IMR-90 (cell line): ENCODE measurements at regions not wholly inside any gene's neighbourhood (a gene's known extent, or its start where the extent isn't known, plus 50 kb on each side); places are given as distances from the start of the nearest gene placed in this dataset.

Experiments used
- ATAC-seq: fragments of 200-7000 bp; cut with Tn5 transposase; 2 replicates; pipeline ENCODE4 v1.9.1; 2020; ENCODE audit warnings: low read depth, mild to moderate bottlenecking, moderate library complexity
- BruUV-seq: library from RNA; stranded (reverse); fragments of 400-500 nt; replicated peaks from 2 replicates; lab custom pipeline; 2021; lab: Mats Ljungman, UMichigan
- CTCF ChIA-PET: fragments of 300-600 bp; formaldehyde crosslinking; extraction: SDS; loops from one replicate; lab custom pipeline; 2021; ENCODE audit warnings: antibody characterized with exemption; lab: Yijun Ruan, JAX
- POLR2A ChIA-PET: fragments of 300-600 bp; sonication (Branson Sonifier 250); formaldehyde crosslinking; loops from one replicate; lab custom pipeline; 2022; ENCODE audit warnings: antibody characterized with exemption; ENCODE audit not compliant: unreplicated experiment; lab: Charles Lee
- DNase-seq: peaks from one replicate; pipeline ENCODE4 v3.0.0; 2013
- H2AFZ ChIP-seq: replicated peaks from 2 replicates; pipeline ENCODE3; 2013; ENCODE audit warnings: low read length, mild to moderate bottlenecking; ENCODE audit not compliant: poor library complexity
- H2AK5ac ChIP-seq: 2 replicates; pipeline ENCODE4 v1.6.1; 2013; ENCODE audit warnings: low read depth, low read length, inconsistent platforms
- H2AK9ac ChIP-seq: replicated peaks from 2 replicates; pipeline ENCODE3; 2013; ENCODE audit warnings: mild to moderate bottlenecking, low read depth, low read length, moderate library complexity; ENCODE audit not compliant: poor library complexity
- H2BK120ac ChIP-seq: 2 replicates; pipeline ENCODE4 v1.6.1; 2013; ENCODE audit warnings: low read depth, low read length, inconsistent platforms
- H2BK15ac ChIP-seq: 3 replicates; pipeline ENCODE4 v1.6.1; 2013; ENCODE audit warnings: low read depth, low read length, inconsistent platforms
- H2BK20ac ChIP-seq: 2 replicates; pipeline ENCODE4 v1.6.1; 2013; ENCODE audit warnings: low read depth, mild to moderate bottlenecking, inconsistent platforms, low read length, moderate library complexity
- H2BK5ac ChIP-seq: 2 replicates; pipeline ENCODE4 v1.6.1; 2013; ENCODE audit warnings: mild to moderate bottlenecking, low read depth, low read length, inconsistent platforms; ENCODE audit not compliant: poor library complexity, severe bottlenecking
- H3K14ac ChIP-seq: replicated peaks from 2 replicates; pipeline ENCODE4 v1.6.1; 2013; ENCODE audit warnings: low read depth, low read length, inconsistent platforms
- H3K18ac ChIP-seq: 2 replicates; pipeline ENCODE4 v1.6.1; 2013; ENCODE audit warnings: low read depth, low read length, control low read depth
- H3K23ac ChIP-seq: 2 replicates; pipeline ENCODE4 v1.6.1; 2013; ENCODE audit warnings: low read depth, low read length, inconsistent platforms
- H3K27ac ChIP-seq: 2 replicates; pipeline ENCODE4 v1.5.1; 2013; ENCODE audit warnings: mild to moderate bottlenecking, control low read depth, low read length; ENCODE audit not compliant: insufficient read depth
- H3K27me3 ChIP-seq: 2 replicates; pipeline ENCODE4 v1.6.1; 2013; ENCODE audit warnings: low read length; ENCODE audit not compliant: control insufficient read depth, insufficient read depth
- H3K36me3 ChIP-seq: 2 replicates; pipeline ENCODE4 v1.6.1; 2013; ENCODE audit warnings: low read length, mixed read lengths; ENCODE audit not compliant: control insufficient read depth, insufficient read depth
- H3K4ac ChIP-seq: 2 replicates; pipeline ENCODE4 v1.6.1; 2013; ENCODE audit warnings: low read depth, low read length, inconsistent platforms
- H3K4me1 ChIP-seq: 2 replicates; pipeline ENCODE4 v1.6.1; 2013; ENCODE audit warnings: low read length, mixed read lengths; ENCODE audit not compliant: control insufficient read depth, insufficient read depth
- H3K4me2 ChIP-seq: 2 replicates; pipeline ENCODE4 v1.6.1; 2013; ENCODE audit warnings: low read depth, mild to moderate bottlenecking, control low read depth, low read length, moderate library complexity
- H3K4me3 ChIP-seq: 2 replicates; pipeline ENCODE4 v1.5.1; 2013; ENCODE audit warnings: low read depth, mild to moderate bottlenecking, control low read depth, low read length, moderate library complexity; ENCODE audit not compliant: insufficient read depth
- H3K56ac ChIP-seq: 2 replicates; pipeline ENCODE4 v1.6.1; 2013; ENCODE audit warnings: low read length, inconsistent platforms; ENCODE audit not compliant: insufficient read depth; ENCODE audit errors: extremely low read depth
- H3K79me1 ChIP-seq, 2 experiments: 2 replicates each; pipeline ENCODE4 v1.6.1; 2013; ENCODE audit warnings: low read length in 2 of 2, inconsistent platforms in 1 of 2, low read depth in 1 of 2
- H3K9ac ChIP-seq: 2 replicates; pipeline ENCODE4 v1.6.1; 2013; ENCODE audit warnings: low read depth, low read length, control low read depth
- H3K9me1 ChIP-seq: 2 replicates; pipeline ENCODE4 v1.6.1; 2013; ENCODE audit warnings: low read length, inconsistent platforms; ENCODE audit not compliant: insufficient read depth
- H3K9me3 ChIP-seq: 2 replicates; pipeline ENCODE4 v1.6.1; 2013; ENCODE audit warnings: low read length; ENCODE audit not compliant: control insufficient read depth, insufficient read depth
- H4K20me1 ChIP-seq: 2 replicates; pipeline ENCODE4 v1.6.1; 2013; ENCODE audit warnings: low read length, inconsistent platforms; ENCODE audit not compliant: insufficient read depth
- H4K5ac ChIP-seq: 2 replicates; pipeline ENCODE4 v1.6.1; 2013; ENCODE audit warnings: mild to moderate bottlenecking, low read depth, low read length, control low read depth
- H4K8ac ChIP-seq, 2 experiments: 2 replicates each; pipeline ENCODE4 v1.6.1; 2013; ENCODE audit warnings: low read depth in 2 of 2, low read length in 2 of 2, control low read depth in 1 of 2, inconsistent platforms in 1 of 2
- H4K91ac ChIP-seq: 2 replicates; pipeline ENCODE4 v1.6.1; 2013; ENCODE audit warnings: low read depth, low read length, inconsistent platforms; ENCODE audit not compliant: insufficient read depth
- RCOR1 ChIP-seq: IDR thresholded peaks from 2 replicates; pipeline ENCODE4 v1.6.1; 2012; ENCODE audit warnings: mild to moderate bottlenecking, low read length, improper control_type of control experiment; ENCODE audit not compliant: insufficient replicate concordance
- WGBS, 2 experiments: methylation state at CpG; one replicate each; pipeline versions ENCODE4 v1.1.5 to v1.1.7; 2013; ENCODE audit warnings: missing lambda C conversion rate in 2 of 2; ENCODE audit not compliant: insufficient read length in 1 of 2; ENCODE audit errors: extremely low coverage in 2 of 2; 5-methylcytosine and 5-hydroxymethylcytosine counted together
- dilution Hi-C: fragments of 300-500 bp; cut with HindIII; formaldehyde crosslinking; loops from one replicate; pipeline ENCODE4 v1.14.3; 2018; ENCODE audit warnings: low sequenced_read_pairs; ENCODE audit not compliant: unreplicated experiment
- in situ Hi-C: fragments of 300-500 bp; cut with MboI; formaldehyde crosslinking; loops from 3 replicates; pipeline ENCODE4 v1.14.3; 2019; ENCODE audit warnings: low sequenced_read_pairs, inconsistent platforms, mixed read lengths
- intact Hi-C: fragments of 100-400 bp; cut with micrococcal nuclease; formaldehyde crosslinking; loops from 2 replicates; pipeline ENCODE4 v1.10.0; 2022

DNA sequence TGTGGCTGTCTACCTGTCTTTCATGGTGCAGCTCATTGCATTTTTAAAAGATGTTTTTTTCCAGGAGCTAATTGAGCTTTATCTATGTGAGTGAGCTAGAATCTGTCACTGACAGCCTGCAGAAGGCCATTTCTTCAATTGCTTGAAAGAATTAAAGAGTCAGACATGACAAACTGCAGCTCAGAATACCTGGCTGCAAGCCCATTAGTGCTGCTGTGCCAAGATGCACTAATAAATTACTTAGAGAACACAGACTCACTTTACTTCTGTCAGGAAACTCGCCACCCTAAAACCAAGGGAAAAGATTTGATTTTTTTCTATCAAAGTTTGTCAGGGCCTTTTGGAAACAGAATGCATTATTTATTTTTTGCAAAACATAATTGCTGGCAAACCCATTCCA lies 368.3 kb downstream of the CAAP1 start:
- Histone ChIP-seq H3K79me1 (no peaks in the 10 kb centered on the region), H3K36me3 (no peaks in the 10 kb centered on the region), H3K4me2 (no peak overlapping the region), H3K27ac (no peak overlapping the region), H3K18ac (no peak overlapping the region), H3K23ac (no peak overlapping the region), H2BK5ac (no peak overlapping the region), H3K4ac (no peak overlapping the region), H3K14ac (no peak overlapping the region), H4K91ac (no peak overlapping the region), H2AFZ (no peak overlapping the region), H4K20me1 (no peaks in the 10 kb centered on the region), H2BK15ac (no peak overlapping the region), H2BK120ac (no peak overlapping the region), H4K8ac (no peak overlapping the region), H3K4me3 (no peak overlapping the region), H4K5ac (no peak overlapping the region), H2AK5ac (no peak overlapping the region), H3K4me1 (no peaks in the 10 kb centered on the region), H2BK20ac (no peak overlapping the region), H3K9ac (no peak overlapping the region), H3K27me3 (no peaks in the 10 kb centered on the region), H3K9me1 (no peaks in the 10 kb centered on the region), H3K56ac (no peak overlapping the region), H2AK9ac (no peak overlapping the region), H3K9me3 (peaks cover 4% of the 10 kb centered on the region; the same call in 1 of the 2 replicates)
- ChIA-PET POLR2A (no interaction called here), CTCF (no interaction called here)
- no TSS peak for BruUV-seq
- no peak for TF ChIP-seq RCOR1
- intact Hi-C loops (no loop called here), in situ Hi-C loops (no loop called here), dilution Hi-C loops (no loop called here)
- ATAC-seq (no peak), DNase-seq (no peak)
- WGBS, 2 experiments: no CpG with 5 or more reads among the region's 1 CpG
